ENCODE measurements at regions not wholly inside any gene's neighbourhood (a gene's known extent, or its start where the extent isn't known, plus 50 kb on each side); places are given as distances from the start of the nearest gene placed in this dataset.

DNA sequence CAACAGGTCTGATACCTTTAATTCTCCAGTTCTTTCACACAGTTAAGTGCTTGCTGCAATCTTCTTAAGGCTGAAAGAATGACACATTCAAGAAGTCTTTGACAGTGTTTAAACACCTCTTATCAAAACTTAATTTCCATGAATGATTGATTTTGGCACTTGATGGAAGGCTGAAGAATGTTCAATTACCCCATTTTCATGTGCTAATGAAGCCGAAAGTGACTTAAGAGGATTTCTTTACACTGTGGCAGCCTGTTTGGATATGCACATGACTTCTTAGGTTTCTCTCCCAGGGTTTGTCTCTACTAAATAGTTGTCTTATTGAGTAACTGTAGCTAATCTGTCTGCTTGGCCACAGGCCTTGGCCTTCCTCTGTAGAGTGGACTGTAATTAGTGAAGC lies 81.1 kb upstream of the PRDM1 start:
- H3K27ac Mint-ChIP-seq (ENCODE audit: unreplicated experiment) = no peak overlapping the region
- no peaks in the 10 kb centered on the region for H3K4me1 Mint-ChIP-seq (ENCODE audit: unreplicated experiment)
- TF ChIP-seq, protein P1, sequence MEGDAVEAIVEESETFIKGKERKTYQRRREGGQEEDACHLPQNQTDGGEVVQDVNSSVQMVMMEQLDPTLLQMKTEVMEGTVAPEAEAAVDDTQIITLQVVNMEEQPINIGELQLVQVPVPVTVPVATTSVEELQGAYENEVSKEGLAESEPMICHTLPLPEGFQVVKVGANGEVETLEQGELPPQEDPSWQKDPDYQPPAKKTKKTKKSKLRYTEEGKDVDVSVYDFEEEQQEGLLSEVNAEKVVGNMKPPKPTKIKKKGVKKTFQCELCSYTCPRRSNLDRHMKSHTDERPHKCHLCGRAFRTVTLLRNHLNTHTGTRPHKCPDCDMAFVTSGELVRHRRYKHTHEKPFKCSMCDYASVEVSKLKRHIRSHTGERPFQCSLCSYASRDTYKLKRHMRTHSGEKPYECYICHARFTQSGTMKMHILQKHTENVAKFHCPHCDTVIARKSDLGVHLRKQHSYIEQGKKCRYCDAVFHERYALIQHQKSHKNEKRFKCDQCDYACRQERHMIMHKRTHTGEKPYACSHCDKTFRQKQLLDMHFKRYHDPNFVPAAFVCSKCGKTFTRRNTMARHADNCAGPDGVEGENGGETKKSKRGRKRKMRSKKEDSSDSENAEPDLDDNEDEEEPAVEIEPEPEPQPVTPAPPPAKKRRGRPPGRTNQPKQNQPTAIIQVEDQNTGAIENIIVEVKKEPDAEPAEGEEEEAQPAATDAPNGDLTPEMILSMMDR (IDR thresholded peaks at IDR 0.05; ENCODE audit: unreplicated experiment) = no peak
- H3K36me3 Mint-ChIP-seq (ENCODE audit: low read depth, unreplicated experiment) = no peaks in the 10 kb centered on the region
- no peak for DNase-seq (ENCODE audit: low spot score)
- no peaks in the 10 kb centered on the region for H3K9me3 Mint-ChIP-seq (ENCODE audit: unreplicated experiment)
- H3K4me3 Mint-ChIP-seq (ENCODE audit: unreplicated experiment) = no peak overlapping the region
- no peaks in the 10 kb centered on the region for H3K27me3 Mint-ChIP-seq (ENCODE audit: unreplicated experiment)

DNA sequence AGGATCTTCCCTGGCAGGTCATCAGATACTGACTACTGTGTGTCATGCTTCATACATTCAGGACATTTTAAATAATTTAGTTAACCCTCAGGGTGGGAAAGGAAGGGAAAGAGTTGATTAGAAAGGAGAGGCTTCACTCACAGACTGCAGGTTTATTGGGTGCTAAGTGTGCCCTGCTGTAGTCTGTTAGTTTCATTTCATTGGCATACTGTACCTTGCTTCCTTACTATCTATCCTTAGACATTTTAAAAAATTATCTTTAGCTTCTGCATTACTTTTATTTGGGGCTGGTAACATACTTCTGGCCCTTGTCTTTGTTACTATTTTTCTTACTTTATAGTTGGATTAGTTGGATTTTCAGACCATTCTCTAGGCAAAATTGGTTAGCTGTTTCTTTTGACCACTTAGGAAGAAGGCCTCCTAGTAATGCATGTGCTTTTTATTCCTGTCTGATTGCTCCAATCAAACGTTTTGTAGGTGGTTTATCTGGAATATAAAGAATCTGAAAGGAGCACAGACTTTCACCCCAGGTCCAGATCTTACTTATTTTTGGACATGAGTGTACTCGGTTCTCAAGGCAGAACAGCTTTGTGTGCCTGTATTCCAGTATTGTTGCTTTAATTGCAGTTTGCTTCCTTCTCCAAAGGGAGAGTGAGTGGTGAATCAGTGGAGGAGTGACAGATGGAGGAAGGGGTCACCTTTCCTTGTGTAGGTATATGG lies 82.7 kb upstream of the PRDM1 start:
- DNase-seq (ENCODE audit: low spot score) = no peak
- Mint-ChIP-seq H3K27ac (ENCODE audit: unreplicated experiment) (no peak overlapping the region), H3K36me3 (ENCODE audit: low read depth, unreplicated experiment) (no peaks in the 10 kb centered on the region), H3K27me3 (ENCODE audit: unreplicated experiment) (no peaks in the 10 kb centered on the region), H3K4me1 (ENCODE audit: unreplicated experiment) (no peaks in the 10 kb centered on the region), H3K9me3 (ENCODE audit: unreplicated experiment) (no peaks in the 10 kb centered on the region), H3K4me3 (ENCODE audit: unreplicated experiment) (no peak overlapping the region)
- TF ChIP-seq, protein P1 (IDR thresholded peaks at IDR 0.05; ENCODE audit: unreplicated experiment) = no peak

DNA sequence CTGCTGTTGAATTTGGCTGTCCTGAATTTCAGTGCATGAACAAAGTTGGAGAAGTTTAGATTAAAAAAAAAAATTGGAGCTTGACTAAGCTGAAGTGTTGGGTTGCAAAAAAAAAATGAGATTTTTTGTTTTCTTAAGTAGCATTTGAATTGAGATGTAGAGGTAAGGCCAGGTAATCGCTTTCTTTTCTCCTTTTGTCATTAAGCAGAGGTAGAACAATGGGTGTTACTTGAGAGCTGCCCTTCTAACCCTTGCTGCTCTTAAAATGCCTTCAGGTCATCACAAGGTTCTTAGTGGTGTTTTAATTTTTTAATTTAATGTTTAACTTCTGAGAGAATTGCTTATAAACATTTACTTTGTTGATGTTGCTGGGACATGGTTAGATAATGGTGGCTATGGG lies 84.1 kb upstream of the PRDM1 start:
- TF ChIP-seq, protein P1 (IDR thresholded peaks at IDR 0.05; ENCODE audit: unreplicated experiment) = no peak
- Mint-ChIP-seq H3K27ac (ENCODE audit: unreplicated experiment) (no peak overlapping the region), H3K27me3 (ENCODE audit: unreplicated experiment) (no peaks in the 10 kb centered on the region), H3K4me1 (ENCODE audit: unreplicated experiment) (no peaks in the 10 kb centered on the region), H3K36me3 (ENCODE audit: low read depth, unreplicated experiment) (no peaks in the 10 kb centered on the region), H3K4me3 (ENCODE audit: unreplicated experiment) (no peak overlapping the region), H3K9me3 (ENCODE audit: unreplicated experiment) (no peaks in the 10 kb centered on the region)
- DNase-seq (ENCODE audit: low spot score) = no peak

DNA sequence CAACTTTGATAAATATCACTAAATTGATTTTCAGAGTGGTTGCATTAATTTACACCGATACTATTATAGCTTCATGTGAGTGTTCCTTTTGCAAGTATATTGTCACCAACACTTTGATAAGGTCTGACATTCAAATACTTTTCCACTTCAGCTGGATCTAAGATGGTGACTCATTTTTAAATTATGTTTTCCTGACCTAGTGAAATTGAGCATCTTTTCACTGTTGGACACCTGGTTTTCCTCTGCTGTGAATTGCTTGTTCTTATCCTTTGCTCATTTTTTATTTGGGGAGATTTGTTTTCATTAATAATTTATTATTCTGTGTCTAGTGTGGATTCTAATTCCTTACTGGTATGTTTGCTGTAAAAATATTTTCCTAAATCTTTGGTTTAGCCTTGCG lies 85.2 kb upstream of the PRDM1 start:
- Mint-ChIP-seq H3K4me3 (ENCODE audit: unreplicated experiment) (no peak overlapping the region), H3K27me3 (ENCODE audit: unreplicated experiment) (no peaks in the 10 kb centered on the region), H3K36me3 (ENCODE audit: low read depth, unreplicated experiment) (no peaks in the 10 kb centered on the region), H3K27ac (ENCODE audit: unreplicated experiment) (no peak overlapping the region), H3K4me1 (ENCODE audit: unreplicated experiment) (no peaks in the 10 kb centered on the region), H3K9me3 (ENCODE audit: unreplicated experiment) (no peaks in the 10 kb centered on the region)
- no peak for DNase-seq (ENCODE audit: low spot score)
- TF ChIP-seq, protein P1 (IDR thresholded peaks at IDR 0.05; ENCODE audit: unreplicated experiment) = no peak

DNA sequence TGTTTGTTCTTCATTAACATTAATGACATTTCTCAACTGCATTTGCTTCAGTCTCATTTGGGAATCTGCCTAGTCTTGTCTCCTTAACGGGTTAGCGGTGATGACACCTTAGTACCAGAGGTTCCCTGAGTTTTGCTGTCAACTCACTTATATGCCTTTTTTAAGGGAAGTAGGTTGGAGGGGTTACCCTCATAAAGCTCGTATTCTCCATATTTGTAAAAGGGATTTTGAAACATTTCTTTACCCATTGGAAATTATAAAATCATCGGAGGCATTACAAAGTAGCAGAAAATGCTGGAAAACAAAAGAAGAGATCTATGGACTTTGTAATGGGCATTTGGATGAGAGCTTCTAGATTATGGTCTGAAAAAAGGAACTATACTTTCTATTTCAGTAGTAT lies 88.7 kb upstream of the PRDM1 start:
- TF ChIP-seq, protein P1 (IDR thresholded peaks at IDR 0.05; ENCODE audit: unreplicated experiment) = no peak
- H3K27ac Mint-ChIP-seq (ENCODE audit: unreplicated experiment) = no peak overlapping the region
- no peaks in the 10 kb centered on the region for H3K36me3 Mint-ChIP-seq (ENCODE audit: low read depth, unreplicated experiment)
- H3K4me3 Mint-ChIP-seq (ENCODE audit: unreplicated experiment) = no peak overlapping the region
- DNase-seq (ENCODE audit: low spot score) = no peak
- H3K27me3 Mint-ChIP-seq (ENCODE audit: unreplicated experiment) = peaks cover 9% of the 10 kb centered on the region
- H3K9me3 Mint-ChIP-seq (ENCODE audit: unreplicated experiment) = no peaks in the 10 kb centered on the region
- peaks cover 11% of the 10 kb centered on the region for H3K4me1 Mint-ChIP-seq (ENCODE audit: unreplicated experiment)
